Neural progenitor cell (in vitro differentiated cells): ENCODE measurements at regions not wholly inside any gene's neighbourhood (a gene's known extent, or its start where the extent isn't known, plus 50 kb on each side); places are given as distances from the start of the nearest gene placed in this dataset.

ENCODE experiments used
- DNase-seq: peaks from one replicate; pipeline ENCODE4 v3.0.0-alpha.2; 2016; ENCODE audit warnings: low spot score
- H2AFZ ChIP-seq: fragments of 200-600 bp; sonication (generic); replicated peaks from 2 replicates; pipeline ENCODE4 v1.6.1; 2016; ENCODE audit warnings: antibody characterized with exemption
- H3F3A ChIP-seq: fragments of 200-600 bp; sonication (generic); 2 replicates; pipeline ENCODE4 v1.6.1; 2016; ENCODE audit warnings: antibody characterized with exemption, low read depth
- H3K27ac ChIP-seq: fragments of 200-600 bp; sonication (generic); 2 replicates; pipeline ENCODE4 v1.5.1; 2016; ENCODE audit warnings: mild to moderate bottlenecking
- H3K27me3 ChIP-seq: fragments of 200-600 bp; sonication (generic); 2 replicates; pipeline ENCODE4 v1.6.1; 2016; ENCODE audit warnings: mild to moderate bottlenecking, moderate library complexity
- H3K36me3 ChIP-seq: fragments of 200-600 bp; sonication (generic); 2 replicates; pipeline ENCODE4 v1.5.1; 2016
- H3K4me1 ChIP-seq: fragments of 200-600 bp; sonication (generic); 2 replicates; pipeline ENCODE4 v1.6.1; 2016; ENCODE audit warnings: mixed run types
- H3K4me2 ChIP-seq: fragments of 200-600 bp; sonication (generic); 2 replicates; pipeline ENCODE4 v1.6.1; 2016
- H3K4me3 ChIP-seq: fragments of 200-600 bp; sonication (generic); 2 replicates; pipeline ENCODE4 v1.5.1; 2016
- H3K79me2 ChIP-seq: fragments of 200-600 bp; sonication (generic); 2 replicates; pipeline ENCODE4 v1.6.1; 2016; ENCODE audit warnings: low read depth
- H3K9ac ChIP-seq: fragments of 200-600 bp; sonication (generic); 2 replicates; pipeline ENCODE4 v1.6.1; 2016
- H3K9me3 ChIP-seq: fragments of 200-600 bp; sonication (generic); 2 replicates; pipeline ENCODE4 v1.5.1; 2016; ENCODE audit warnings: low read depth
- H4K20me1 ChIP-seq: fragments of 200-600 bp; sonication (generic); 2 replicates; pipeline ENCODE4 v1.6.1; 2016; ENCODE audit warnings: low read depth
- H3K27ac Mint-ChIP-seq: 3 replicates; pipeline ENCODE4 v1.8.0; 2021; ENCODE audit warnings: mixed read lengths
- H3K27me3 Mint-ChIP-seq: 2 replicates; pipeline ENCODE4 v1.8.0; 2022; ENCODE audit warnings: low read depth, mild to moderate bottlenecking, inconsistent platforms, moderate library complexity, mixed read lengths; ENCODE audit not compliant: insufficient read depth
- H3K36me3 Mint-ChIP-seq: 3 replicates; pipeline ENCODE4 v1.8.0; 2021; ENCODE audit warnings: mixed read lengths
- H3K4me1 Mint-ChIP-seq: 3 replicates; pipeline ENCODE4 v1.8.0; 2021; ENCODE audit warnings: mixed read lengths
- H3K4me3 Mint-ChIP-seq: 3 replicates; pipeline ENCODE4 v1.8.0; 2021; ENCODE audit warnings: mild to moderate bottlenecking, moderate library complexity, mixed read lengths
- H3K9me3 Mint-ChIP-seq: 3 replicates; pipeline ENCODE4 v1.8.0; 2020; ENCODE audit warnings: mixed read lengths
- CTCF ChIP-seq: fragments of 200-600 bp; sonication (generic); IDR thresholded peaks from 2 replicates; pipeline ENCODE4 v1.5.1; 2017; ENCODE audit warnings: antibody characterized with exemption, mild to moderate bottlenecking
- EZH2 ChIP-seq: fragments of 200-600 bp; sonication (generic); IDR thresholded peaks from 2 replicates; pipeline ENCODE4 v1.6.1; 2017; ENCODE audit warnings: antibody characterized with exemption, mild to moderate bottlenecking, moderate library complexity
- EZH2phosphoT487 ChIP-seq: fragments of 200-600 bp; sonication (generic); IDR thresholded peaks from 2 replicates; pipeline ENCODE4 v1.6.1; 2017; ENCODE audit warnings: antibody characterized with exemption

GRCh38 chr1:162946701-162947100, 85.7 kb upstream of the CCDC190 start:
- Histone ChIP-seq H3K36me3 (no peaks in the 10 kb centered on the region), H3K9me3 (no peaks in the 10 kb centered on the region), H3K4me3 (no peak overlapping the region), H3K4me2 (no peak overlapping the region), H3K27ac (no peak overlapping the region), H3K9ac (no peak overlapping the region), H3F3A (no peaks in the 10 kb centered on the region), H2AFZ (no peak overlapping the region), H3K79me2 (no peaks in the 10 kb centered on the region), H3K4me1 (peaks cover 5% of the 10 kb centered on the region), H4K20me1 (no peaks in the 10 kb centered on the region), H3K27me3 (no peaks in the 10 kb centered on the region)
- no peaks in the 10 kb centered on the region for H3K27me3 Mint-ChIP-seq
- no peak for DNase-seq
- no peaks in the 10 kb centered on the region for H3K36me3 Mint-ChIP-seq
- H3K4me1 Mint-ChIP-seq: peaks cover 17% of the 10 kb centered on the region
- H3K4me3 Mint-ChIP-seq: no peak overlapping the region
- TF ChIP-seq EZH2 (no peak), EZH2phosphoT487 (no peak), CTCF (no peak)
- H3K27ac Mint-ChIP-seq: no peak overlapping the region
- no peaks in the 10 kb centered on the region for H3K9me3 Mint-ChIP-seq

DNA sequence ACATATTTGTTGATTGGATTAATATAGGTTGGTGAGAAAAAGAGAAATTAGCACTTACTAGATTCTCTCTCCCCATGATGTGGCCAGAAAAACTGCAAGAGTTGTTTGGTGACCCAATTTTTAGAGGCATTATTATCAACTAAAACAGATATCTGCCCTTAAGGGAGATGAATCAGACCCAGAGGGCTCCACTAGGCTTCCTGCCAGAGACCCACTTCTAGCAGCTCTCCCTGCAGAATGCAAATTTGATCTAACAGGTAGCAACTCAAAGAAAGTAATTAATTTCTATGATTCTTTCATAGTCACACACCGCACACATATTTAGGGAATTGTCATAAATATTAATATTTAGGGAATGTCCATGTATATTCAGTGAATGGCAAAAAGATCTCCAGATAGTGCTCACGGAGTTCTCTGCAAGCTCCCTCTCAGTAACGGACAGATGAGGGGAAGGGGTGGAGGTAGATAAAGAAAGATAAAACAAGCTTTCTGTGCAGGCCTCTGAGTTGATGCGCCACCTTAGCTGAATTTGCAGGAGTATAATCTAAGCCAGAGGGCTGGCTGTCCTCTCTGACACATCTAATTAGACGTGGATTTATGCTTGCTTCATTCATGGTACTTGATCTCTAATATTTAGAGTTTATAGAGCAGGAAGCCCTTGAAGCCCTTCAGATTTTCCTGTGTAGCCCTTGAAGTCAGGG, 84.1 kb upstream of the CCDC190 start:
- peaks cover 17% of the 10 kb centered on the region for H3K4me1 Mint-ChIP-seq
- Histone ChIP-seq H3K27ac (no peak overlapping the region), H3K27me3 (no peaks in the 10 kb centered on the region), H3K79me2 (no peaks in the 10 kb centered on the region), H3K9ac (no peak overlapping the region), H3K4me2 (no peak overlapping the region), H2AFZ (no peak overlapping the region), H3K4me1 (peaks cover 5% of the 10 kb centered on the region), H3K36me3 (no peaks in the 10 kb centered on the region), H3F3A (no peaks in the 10 kb centered on the region), H4K20me1 (no peaks in the 10 kb centered on the region), H3K9me3 (no peaks in the 10 kb centered on the region), H3K4me3 (no peak overlapping the region)
- no peaks in the 10 kb centered on the region for H3K27me3 Mint-ChIP-seq
- no peaks in the 10 kb centered on the region for H3K9me3 Mint-ChIP-seq
- no peak overlapping the region for H3K4me3 Mint-ChIP-seq
- no peaks in the 10 kb centered on the region for H3K36me3 Mint-ChIP-seq
- H3K27ac Mint-ChIP-seq: no peak overlapping the region
- no peak for DNase-seq
- no peak for TF ChIP-seq CTCF
- TF ChIP-seq EZH2: no peak
- no peak for TF ChIP-seq EZH2phosphoT487

DNA sequence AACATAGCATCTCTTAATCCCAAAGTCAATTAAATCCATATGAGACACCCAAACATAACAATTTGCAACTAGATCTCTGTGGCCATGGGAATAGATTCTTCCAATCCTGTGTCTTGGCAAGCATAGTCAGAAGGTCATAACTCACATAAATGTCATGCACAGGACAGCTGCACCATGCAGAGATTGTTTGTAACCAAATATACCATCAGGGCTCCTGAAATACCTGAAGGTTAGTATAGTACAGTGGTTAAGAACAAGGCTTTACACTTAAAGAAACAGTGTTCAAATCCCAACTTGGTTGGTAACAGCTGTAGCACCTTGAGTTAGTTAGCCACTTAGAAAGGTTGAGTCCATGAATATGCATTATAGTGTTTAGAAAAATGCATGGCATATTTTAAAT, 82.6 kb upstream of the CCDC190 start:
- TF ChIP-seq EZH2phosphoT487 (no peak), CTCF (no peak), EZH2 (no peak)
- no peaks in the 10 kb centered on the region for H4K20me1 ChIP-seq
- H3K36me3 Mint-ChIP-seq: no peaks in the 10 kb centered on the region
- no peaks in the 10 kb centered on the region for H3K27me3 Mint-ChIP-seq
- H3K79me2 ChIP-seq: no peaks in the 10 kb centered on the region
- H3K36me3 ChIP-seq: no peaks in the 10 kb centered on the region
- H3K4me3 ChIP-seq: no peak overlapping the region
- H3K4me1 Mint-ChIP-seq: peaks cover 17% of the 10 kb centered on the region
- no peaks in the 10 kb centered on the region for H3K9me3 Mint-ChIP-seq
- H2AFZ ChIP-seq: no peak overlapping the region
- peaks cover 5% of the 10 kb centered on the region for H3K4me1 ChIP-seq
- H3K27me3 ChIP-seq: no peaks in the 10 kb centered on the region
- DNase-seq: no peak
- no peaks in the 10 kb centered on the region for H3F3A ChIP-seq
- no peak overlapping the region for H3K27ac ChIP-seq
- no peak overlapping the region for H3K4me2 ChIP-seq
- no peak overlapping the region for H3K9ac ChIP-seq
- H3K9me3 ChIP-seq: no peaks in the 10 kb centered on the region
- no peak overlapping the region for H3K4me3 Mint-ChIP-seq
- H3K27ac Mint-ChIP-seq: no peak overlapping the region
